Kidney (tissue), 13 donors: ENCODE measurements at regions not wholly inside any gene's neighbourhood (a gene's known extent, or its start where the extent isn't known, plus 50 kb on each side); places are given as distances from the start of the nearest gene placed in this dataset.
"Not testable (repeated sequence)": the region's sequence is repeated elsewhere in the genome, so short reads cannot be mapped to it uniquely, and the experiment has no call there.

Experiments
- DNase-seq, 5 donors: peaks; one replicate each; pipeline ENCODE4 v3.0.0-alpha.2; 2013 to 2020
- FAIRE-seq: peaks from 2 replicates; lab custom pipeline; 2012; peaks lifted over from hg19 to GRCh38; lab: Jason Lieb, UNC
- H3K27ac ChIP-seq, 2 donors: one replicate each; pipeline ENCODE4 v1.7.0; 2013; ENCODE audit warnings: low read depth in 2 of 2, low read length in 2 of 2, inconsistent platforms in 1 of 2
- H3K27me3 ChIP-seq: one replicate; pipeline ENCODE4 v1.7.1; 2013; ENCODE audit warnings: low read length, inconsistent platforms; ENCODE audit not compliant: control insufficient read depth, insufficient read depth
- H3K36me3 ChIP-seq, 3 donors: one replicate each; pipeline versions ENCODE4 v1.7.0 to v1.7.1; 2013; ENCODE audit warnings: low read length in 3 of 3, control low read depth in 1 of 3, inconsistent platforms in 1 of 3; ENCODE audit not compliant: insufficient read depth in 3 of 3, control insufficient read depth in 2 of 3
- H3K4me1 ChIP-seq, 3 donors: one replicate each; pipeline versions ENCODE4 v1.7.0 to v1.7.1; 2013; ENCODE audit warnings: low read length in 3 of 3, inconsistent platforms in 1 of 3, low read depth in 1 of 3; ENCODE audit not compliant: control insufficient read depth in 2 of 3, insufficient read depth in 2 of 3
- H3K4me3 ChIP-seq, 3 donors: one replicate each; pipeline versions ENCODE4 v1.7.0 to v1.8.1; 2013; ENCODE audit warnings: low read length in 3 of 3, control low read depth in 1 of 3, inconsistent platforms in 1 of 3
- H3K9ac ChIP-seq, 3 donors: one replicate each; pipeline versions ENCODE4 v1.7.0 to v1.7.1; 2013; ENCODE audit warnings: low read length in 3 of 3, control low read depth in 1 of 3, inconsistent platforms in 1 of 3
- H3K9me3 ChIP-seq, 3 donors: one replicate each; pipeline versions ENCODE4 v1.7.0 to v1.7.1; 2013; ENCODE audit warnings: low read length in 3 of 3, control low read depth in 1 of 3, inconsistent platforms in 1 of 3; ENCODE audit not compliant: control insufficient read depth in 2 of 3, insufficient read depth in 1 of 3
- intact Hi-C: fragments of 100-400 bp; cut with DNase I; formaldehyde crosslinking; loops from one replicate; pipeline ENCODE4 v1.11.1; 2022
- TF ChIP-seq, protein P1 (sequence below): IDR thresholded peaks from 3 replicates; pipeline ENCODE4 v1.5.1; 2012; ENCODE audit warnings: mild to moderate bottlenecking, moderate library complexity, borderline replicate concordance; ENCODE audit not compliant: insufficient read depth; ENCODE audit errors: extremely low read depth
- donor health status: control.
- donor health status: control.
- donor health status: control.
- donor health status: control.
- donor health status: control.
- donor health status: DM: yes; HTN: yes; CAD: no.
- donor health status: Normal renal cell carcinoma (clear cell type).

DNA sequence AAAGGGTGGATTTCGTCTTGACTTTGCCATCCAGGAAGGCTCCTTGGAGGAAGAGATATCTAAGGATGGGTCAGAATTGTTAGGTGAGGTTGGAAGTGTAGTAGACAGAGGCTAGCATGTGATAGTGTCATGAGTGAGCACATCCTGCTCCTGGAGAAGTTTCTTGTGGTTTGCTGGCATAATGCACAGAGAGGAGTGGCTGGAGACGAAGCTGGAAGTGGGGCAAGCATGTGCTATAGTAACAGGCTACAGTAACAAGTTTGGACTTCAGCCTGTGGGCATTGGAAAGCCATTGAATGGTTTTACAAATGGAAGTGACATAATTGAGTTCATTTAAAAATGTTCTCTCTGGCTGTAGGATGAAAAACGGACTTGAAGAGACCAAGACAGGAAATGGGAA lies 175.6 kb upstream of the VWC2 start:
- FAIRE-seq (no peak), DNase-seq (no peak)
- Histone ChIP-seq H3K27me3 (no peaks in the 10 kb centered on the region), H3K4me3 (no peak overlapping the region), H3K27ac (no peak overlapping the region), H3K4me1 (no peaks in the 10 kb centered on the region), H3K36me3 (no peaks in the 10 kb centered on the region), H3K9ac (no peak overlapping the region), H3K9me3 (no peaks in the 10 kb centered on the region)
- TF ChIP-seq, protein P1, sequence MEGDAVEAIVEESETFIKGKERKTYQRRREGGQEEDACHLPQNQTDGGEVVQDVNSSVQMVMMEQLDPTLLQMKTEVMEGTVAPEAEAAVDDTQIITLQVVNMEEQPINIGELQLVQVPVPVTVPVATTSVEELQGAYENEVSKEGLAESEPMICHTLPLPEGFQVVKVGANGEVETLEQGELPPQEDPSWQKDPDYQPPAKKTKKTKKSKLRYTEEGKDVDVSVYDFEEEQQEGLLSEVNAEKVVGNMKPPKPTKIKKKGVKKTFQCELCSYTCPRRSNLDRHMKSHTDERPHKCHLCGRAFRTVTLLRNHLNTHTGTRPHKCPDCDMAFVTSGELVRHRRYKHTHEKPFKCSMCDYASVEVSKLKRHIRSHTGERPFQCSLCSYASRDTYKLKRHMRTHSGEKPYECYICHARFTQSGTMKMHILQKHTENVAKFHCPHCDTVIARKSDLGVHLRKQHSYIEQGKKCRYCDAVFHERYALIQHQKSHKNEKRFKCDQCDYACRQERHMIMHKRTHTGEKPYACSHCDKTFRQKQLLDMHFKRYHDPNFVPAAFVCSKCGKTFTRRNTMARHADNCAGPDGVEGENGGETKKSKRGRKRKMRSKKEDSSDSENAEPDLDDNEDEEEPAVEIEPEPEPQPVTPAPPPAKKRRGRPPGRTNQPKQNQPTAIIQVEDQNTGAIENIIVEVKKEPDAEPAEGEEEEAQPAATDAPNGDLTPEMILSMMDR = no peak
- intact Hi-C loops = no loop called here

GRCh38 chr7:49611951-49612350 lies 161.5 kb upstream of the VWC2 start:
- Histone ChIP-seq H3K27me3 (no peaks in the 10 kb centered on the region), H3K4me3 (no peak overlapping the region), H3K36me3 (no peaks in the 10 kb centered on the region), H3K27ac (no peak overlapping the region), H3K4me1 (no peaks in the 10 kb centered on the region), H3K9me3 (no peaks in the 10 kb centered on the region), H3K9ac (no peak overlapping the region)
- DNase-seq (no peak), FAIRE-seq (no peak)
- TF ChIP-seq, protein P1 = no peak
- intact Hi-C loops = loop anchor here (10.0 kb wide), 1 partner anchor 63 kb away; no protein-coding TSS in a partner anchor

DNA sequence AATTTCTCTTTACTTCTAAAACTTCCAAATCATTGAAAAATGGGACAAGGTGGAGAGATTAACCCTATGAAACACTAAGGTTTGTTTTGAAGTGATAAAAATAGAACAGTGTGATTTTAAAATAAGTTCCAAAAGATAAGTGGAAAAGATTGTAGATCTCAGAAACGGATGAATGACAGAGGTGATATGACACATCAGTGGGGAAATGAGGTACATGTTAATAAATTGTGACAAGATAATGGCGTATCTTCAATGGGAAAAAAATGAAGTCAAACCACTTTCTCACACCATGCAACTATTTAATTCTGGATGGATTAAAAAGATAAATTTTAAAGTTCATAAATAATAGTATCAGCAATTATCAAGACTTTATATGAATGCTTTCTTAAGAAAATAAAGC lies 159.7 kb upstream of the VWC2 start:
- Histone ChIP-seq H3K9ac (no peak overlapping the region), H3K27ac (no peak overlapping the region), H3K9me3 (no peaks in the 10 kb centered on the region), H3K27me3 (no peaks in the 10 kb centered on the region), H3K4me1 (no peaks in the 10 kb centered on the region), H3K4me3 (no peak overlapping the region), H3K36me3 (no peaks in the 10 kb centered on the region)
- DNase-seq = no peak
- intact Hi-C loops = loop anchor here (10.0 kb wide), 1 partner anchor 61 kb away; no protein-coding TSS in a partner anchor
- FAIRE-seq = peak; percentile 13
- TF ChIP-seq, protein P1 = no peak

- H3K4me3 ChIP-seq, H3K4me1 ChIP-seq, H3K27ac ChIP-seq, H3K9me3 ChIP-seq, DNase-seq, H3K27me3 ChIP-seq, FAIRE-seq, H3K9ac ChIP-seq, H3K36me3 ChIP-seq: not testable (repeated sequence)
- intact Hi-C loops = loop anchor here (10.0 kb wide), 1 partner anchor 60 kb away; no protein-coding TSS in a partner anchor
These were observed 158.5 kb upstream of the VWC2 start for GRCh38 chr7:49614974-49615373.
